Superior temporal gyrus (tissue), 1 donor: ENCODE measurements at regions not wholly inside any gene's neighbourhood (a gene's known extent, or its start where the extent isn't known, plus 50 kb on each side); places are given as distances from the start of the nearest gene placed in this dataset.
"Not testable (repeated sequence)": the region's sequence is repeated elsewhere in the genome, so short reads cannot be mapped to it uniquely, and the experiment has no call there.

Experiments used
- DNase-seq: peaks from one replicate; pipeline ENCODE4 v3.0.0-alpha.2; 2016; ENCODE audit errors: extremely low spot score

- no peak for DNase-seq
Observed at GRCh38 chr18:35826477-35826876, 146.0 kb upstream of the RMP24 start.

- no peak for DNase-seq
Observed at GRCh38 chr18:35827275-35827902, 145.1 kb upstream of the RMP24 start.

GRCh38 chr18:35827903-35828275 lies 144.6 kb upstream of the RMP24 start:
- DNase-seq: no peak

GRCh38 chr18:35828591-35828990 lies 143.9 kb upstream of the RMP24 start:
- DNase-seq: no peak

- DNase-seq: no peak
Observed at GRCh38 chr18:35835366-35835765, 137.1 kb upstream of the RMP24 start.

- DNase-seq: no peak
Observed at GRCh38 chr18:35835833-35836232, 136.6 kb upstream of the RMP24 start.

GRCh38 chr18:35836932-35837331 lies 135.5 kb upstream of the RMP24 start:
- DNase-seq: no peak

- no peak for DNase-seq
Observed at GRCh38 chr18:35837922-35838496, 134.5 kb upstream of the RMP24 start.

- no peak for DNase-seq
Observed at GRCh38 chr18:35841283-35841682, 131.2 kb upstream of the RMP24 start.

GRCh38 chr18:35842536-35842935 lies 129.9 kb upstream of the RMP24 start:
- DNase-seq: no peak

- not testable (repeated sequence) for DNase-seq
Observed at GRCh38 chr18:35848321-35848720, 124.2 kb upstream of the RMP24 start.

- DNase-seq: not testable (repeated sequence)
Observed at GRCh38 chr18:35849241-35849640, 123.2 kb upstream of the RMP24 start.

GRCh38 chr18:35851286-35851970 lies 121.1 kb upstream of the RMP24 start:
- DNase-seq: no peak

GRCh38 chr18:35852786-35853185 lies 119.7 kb upstream of the RMP24 start:
- no peak for DNase-seq

GRCh38 chr18:35854095-35854494 lies 118.4 kb upstream of the RMP24 start:
- DNase-seq: no peak

GRCh38 chr18:35856178-35856577 lies 116.3 kb upstream of the RMP24 start:
- no peak for DNase-seq

GRCh38 chr18:35856721-35857120 lies 115.8 kb upstream of the RMP24 start:
- not testable (repeated sequence) for DNase-seq

- DNase-seq: not testable (repeated sequence)
Observed at GRCh38 chr18:35857581-35857980, 114.9 kb upstream of the RMP24 start.

GRCh38 chr18:35861367-35862118 lies 110.9 kb upstream of the RMP24 start:
- peak; percentile 30 for DNase-seq

- DNase-seq: no peak
Observed at GRCh38 chr18:35862119-35862640, 110.3 kb upstream of the RMP24 start.

- DNase-seq: no peak
Observed at GRCh38 chr18:35864916-35865315, 107.6 kb upstream of the RMP24 start.

GRCh38 chr18:35868915-35869314 lies 103.6 kb upstream of the RMP24 start:
- no peak for DNase-seq
